ENCODE measurements at regions not wholly inside any gene's neighbourhood (a gene's known extent, or its start where the extent isn't known, plus 50 kb on each side); places are given as distances from the start of the nearest gene placed in this dataset.

- TF ChIP-seq CTCF (IDR thresholded peaks at IDR 0.05), result no peak
- TF ChIP-seq POLR2A (IDR thresholded peaks at IDR 0.05), result no peak
Observed at GRCh38 chr20:6882561-6883291, 115.2 kb downstream of the BMP2 start.

Data from sigmoid colon (tissue), 3 donors.